ENCODE measurements at regions not wholly inside any gene's neighbourhood (a gene's known extent, or its start where the extent isn't known, plus 50 kb on each side); places are given as distances from the start of the nearest gene placed in this dataset.

DNA sequence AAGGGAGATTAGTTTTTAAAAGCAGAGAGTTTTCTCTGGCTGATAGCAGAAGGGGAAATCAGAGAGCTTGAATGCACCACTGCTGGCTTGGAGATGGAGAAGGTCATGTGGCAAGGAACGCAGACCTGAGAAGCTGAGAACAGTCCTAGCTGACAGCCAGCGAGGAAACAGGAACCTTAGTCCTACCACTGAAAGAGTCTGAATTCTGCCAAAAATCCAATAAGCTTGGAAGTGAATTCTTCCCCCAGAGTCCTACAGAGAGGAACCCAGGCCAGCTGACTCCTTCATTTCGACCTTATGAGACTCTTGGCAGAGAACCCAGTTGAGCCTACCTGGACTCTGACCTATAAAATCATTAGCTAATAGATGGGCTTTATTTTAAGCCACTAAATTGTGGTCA lies 371.9 kb upstream of the TNP1 start:
- DNase-seq: no peak

DNA sequence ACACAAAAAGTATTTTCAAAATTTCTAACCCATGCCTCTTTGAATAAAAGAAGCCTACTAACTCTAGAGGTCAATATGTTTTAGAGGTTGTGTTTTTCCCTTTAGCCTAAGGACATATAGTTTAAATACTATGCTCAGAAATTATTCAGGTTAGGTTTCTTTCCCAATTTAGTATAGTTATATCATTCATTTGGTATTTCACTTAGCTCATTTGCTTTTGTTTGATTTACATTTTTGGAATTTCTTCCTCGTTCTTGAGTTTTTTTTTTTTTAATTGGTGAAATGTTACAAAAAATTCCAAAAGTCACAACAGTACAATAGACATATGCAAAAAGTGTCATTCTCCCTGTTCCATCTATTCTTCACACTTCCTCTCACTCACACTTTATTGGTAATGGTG lies 371.3 kb upstream of the TNP1 start:
- no peak for DNase-seq

DNA sequence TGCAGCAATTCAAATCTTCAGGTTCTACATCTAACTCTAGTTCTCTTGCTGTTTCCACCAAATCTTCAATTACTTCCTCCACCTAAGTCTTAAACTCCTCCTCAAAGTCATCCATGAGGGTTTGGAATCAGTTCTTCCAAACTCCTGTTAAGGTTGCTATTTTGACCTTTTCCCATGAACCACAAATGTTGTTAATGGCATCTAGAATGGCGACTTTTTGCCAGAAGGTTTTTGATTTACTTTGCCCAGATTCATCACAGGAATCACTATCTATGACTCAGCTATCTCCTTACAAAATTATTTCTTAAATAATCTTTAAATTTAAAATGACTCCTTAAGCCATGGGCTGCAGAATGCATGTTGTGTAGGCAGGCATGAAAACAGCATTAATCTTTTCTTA lies 368.9 kb upstream of the TNP1 start:
- DNase-seq: no peak

DNA sequence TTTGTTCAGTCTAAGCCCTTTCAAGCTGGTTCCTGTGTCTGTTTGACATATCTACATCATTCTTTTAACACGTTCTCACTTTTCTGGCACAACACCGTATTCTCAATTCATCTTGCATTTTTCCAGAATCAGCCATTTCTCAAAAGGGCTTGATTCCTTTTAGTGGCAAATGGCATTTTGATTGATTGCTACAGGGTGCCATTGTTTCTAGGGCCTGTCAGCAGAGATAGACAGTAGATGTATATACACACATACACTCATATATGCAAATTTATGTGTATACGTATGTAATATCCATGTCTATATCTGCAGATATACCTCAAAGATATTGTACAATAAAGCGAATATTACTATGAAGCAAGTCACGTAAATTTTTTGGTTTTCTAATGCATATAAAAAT lies 367.9 kb upstream of the TNP1 start:
- no peak for DNase-seq

DNA sequence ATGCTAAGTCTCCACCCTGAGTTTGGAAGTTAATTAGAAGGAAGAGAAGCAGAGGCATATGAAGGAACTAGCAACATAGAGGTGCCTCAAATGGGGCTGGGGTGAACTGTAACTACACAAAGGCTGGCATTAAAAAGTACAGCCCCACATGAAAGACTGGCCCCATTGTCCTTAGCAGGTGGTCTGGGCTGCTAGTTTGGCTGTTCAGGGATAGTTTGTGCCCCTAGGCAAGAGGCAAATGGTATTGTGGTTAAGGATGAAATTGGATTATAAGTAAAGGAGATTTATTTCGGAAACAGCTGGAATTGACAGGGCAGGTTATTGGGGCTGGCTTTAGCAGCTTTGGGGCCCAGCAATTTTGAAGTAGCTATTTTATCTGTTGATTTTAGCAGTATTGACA lies 365.7 kb upstream of the TNP1 start:
- DNase-seq: no peak

DNA sequence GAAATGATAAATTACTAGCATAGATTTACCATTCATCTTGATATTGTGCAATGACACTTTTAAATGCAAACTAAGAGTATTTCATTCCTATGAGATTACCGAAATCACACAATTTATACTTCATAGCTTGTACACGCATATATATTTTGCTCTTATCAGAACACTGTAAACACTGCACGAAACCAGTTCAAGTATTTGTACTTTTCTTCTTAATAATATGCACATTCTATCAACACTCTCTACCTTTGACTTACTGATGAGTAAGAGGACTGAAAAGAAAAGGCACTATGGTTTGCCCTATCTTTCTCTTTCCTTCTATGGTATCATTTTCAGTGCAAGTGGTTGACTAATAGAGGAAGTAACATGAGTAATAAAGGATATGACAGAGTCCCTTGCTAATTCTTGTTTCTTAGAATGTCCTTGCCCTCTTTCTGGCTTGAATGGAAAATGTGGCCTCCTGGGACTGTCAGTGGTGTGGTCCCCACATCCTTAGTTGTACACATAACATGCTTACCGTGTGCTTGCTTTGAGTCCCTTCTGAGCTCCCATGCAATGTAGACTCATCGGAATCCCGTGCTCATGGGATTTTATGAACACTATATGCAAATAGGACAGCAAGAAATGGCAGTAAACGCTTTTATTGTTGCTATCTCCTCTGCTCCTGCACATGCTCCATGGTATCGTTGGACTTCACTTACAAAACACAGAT lies 363.5 kb upstream of the TNP1 start:
- no peak for DNase-seq

DNA sequence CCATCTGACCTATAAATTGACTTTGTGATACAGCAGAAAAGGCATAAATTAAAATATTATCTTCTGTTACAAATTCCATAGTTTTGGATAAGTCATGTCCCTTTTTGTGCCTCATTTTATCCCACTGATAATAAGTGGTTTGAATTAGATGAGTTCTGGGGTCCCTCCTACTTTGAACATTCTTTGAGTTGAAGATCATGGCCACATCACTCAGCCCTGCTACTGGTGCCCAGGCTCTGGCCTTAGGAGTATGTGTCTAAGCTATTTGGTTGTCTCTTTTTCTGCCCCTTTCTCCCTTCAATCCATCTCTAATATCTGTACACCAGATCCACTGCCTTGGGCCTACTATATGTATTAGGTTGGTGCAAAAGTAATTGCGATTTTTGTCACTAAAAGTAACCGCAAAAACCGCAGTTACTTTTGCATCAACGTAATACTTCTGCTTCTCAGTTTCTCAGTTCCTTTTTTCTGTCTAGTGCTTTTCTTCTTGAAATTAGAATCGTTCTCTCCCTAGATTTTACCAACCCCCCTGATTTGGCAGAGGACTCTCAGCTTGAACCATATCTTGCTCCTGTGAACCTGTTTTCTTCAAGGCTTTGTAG lies 362.5 kb upstream of the TNP1 start:
- DNase-seq: no peak

DNA sequence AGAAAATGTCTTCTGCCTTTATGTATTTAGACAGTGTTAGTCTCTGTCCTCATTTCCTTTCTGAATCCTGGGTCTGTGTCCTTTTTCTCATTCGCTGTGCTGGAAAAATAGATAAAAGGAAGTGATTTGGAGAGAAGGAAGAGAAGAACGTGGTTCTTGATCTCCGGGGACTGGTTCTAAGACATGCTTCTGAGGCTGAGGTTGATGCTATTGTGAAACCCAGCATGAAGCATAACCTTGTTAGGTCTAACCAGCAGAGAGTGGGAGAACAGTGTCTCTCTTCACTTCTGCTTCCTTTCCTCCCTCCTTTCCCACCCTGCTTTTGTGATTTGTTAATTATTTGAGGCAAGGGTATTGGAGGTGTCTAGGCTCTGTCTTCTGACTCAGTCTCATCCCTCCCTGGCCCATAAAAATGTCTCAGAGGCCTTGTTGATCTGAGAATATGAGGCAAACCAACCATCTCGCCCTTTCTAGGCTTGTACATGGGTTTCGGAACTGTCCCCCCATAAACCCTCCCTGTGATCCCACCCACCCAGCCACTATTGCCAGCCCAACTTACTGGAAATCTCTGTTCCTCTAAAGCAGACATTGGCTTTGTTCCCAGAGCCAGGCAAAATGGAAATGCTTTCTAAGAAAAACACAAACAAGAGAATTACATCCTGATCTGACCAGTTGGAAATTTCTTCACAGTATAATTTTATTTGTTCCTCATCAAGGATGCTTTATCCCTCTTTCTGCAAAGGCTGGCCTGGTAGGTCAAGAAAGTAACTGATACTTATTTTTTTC lies 360.6 kb upstream of the TNP1 start:
- no peak for DNase-seq

DNA sequence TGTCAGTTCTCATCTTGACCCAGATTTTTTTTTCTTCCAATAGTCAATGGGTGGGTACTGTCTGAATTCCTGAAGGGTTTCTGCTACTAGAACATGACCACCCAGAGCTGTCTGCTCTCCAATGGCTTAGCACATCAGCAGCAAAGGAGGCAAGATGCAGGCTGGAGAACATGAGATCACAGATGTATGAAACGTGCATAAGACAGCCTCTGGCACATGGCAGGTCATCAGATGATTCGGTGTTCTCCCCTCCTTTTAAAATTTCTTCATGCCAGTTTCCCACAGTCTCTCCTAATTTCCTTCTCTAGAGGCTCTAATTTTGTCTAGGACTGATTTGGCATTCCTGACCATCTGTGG lies 359.3 kb upstream of the TNP1 start:
- no peak for DNase-seq

DNA sequence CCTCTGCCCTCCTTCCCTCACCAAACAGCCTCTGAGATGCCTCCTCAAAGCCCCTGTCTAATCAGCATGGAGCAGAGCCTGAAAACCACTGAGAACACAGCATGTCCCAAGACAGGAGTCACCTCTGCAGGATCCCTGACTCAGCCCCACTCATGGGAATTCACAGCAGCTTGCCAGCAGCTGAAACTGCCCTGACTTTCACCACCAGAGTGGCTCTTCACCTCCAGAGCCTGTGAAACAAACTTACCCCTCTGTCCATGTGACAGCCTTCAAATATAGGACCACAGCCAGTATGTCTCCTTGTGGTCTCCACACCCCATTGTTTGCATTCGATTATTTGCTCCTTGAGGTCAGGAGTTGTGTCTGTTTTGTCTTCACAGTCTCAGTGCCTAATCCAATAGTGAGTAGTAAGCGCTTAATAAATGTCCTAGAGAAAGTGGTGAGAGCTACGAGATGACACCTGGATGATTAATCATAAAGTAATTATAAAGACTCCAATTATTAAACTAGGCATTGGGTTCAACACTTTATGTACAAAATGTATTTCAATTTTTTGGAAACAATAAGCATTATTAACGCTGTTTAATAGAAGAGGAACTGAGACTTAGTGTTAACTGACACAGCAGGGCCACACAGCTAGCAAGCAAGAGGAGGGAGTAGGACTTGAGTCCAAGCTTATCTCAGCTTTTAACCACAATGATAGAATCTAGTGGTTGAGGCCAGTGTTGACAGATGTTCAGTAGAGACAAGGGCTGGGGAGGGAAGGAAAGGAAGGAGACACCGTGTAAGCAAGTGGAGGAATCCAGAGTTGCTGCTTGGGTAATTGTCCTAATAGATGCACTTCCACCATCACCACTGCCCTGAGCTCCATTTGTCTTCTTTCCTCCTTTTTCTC lies 358.7 kb upstream of the TNP1 start:
- DNase-seq: no peak

DNA sequence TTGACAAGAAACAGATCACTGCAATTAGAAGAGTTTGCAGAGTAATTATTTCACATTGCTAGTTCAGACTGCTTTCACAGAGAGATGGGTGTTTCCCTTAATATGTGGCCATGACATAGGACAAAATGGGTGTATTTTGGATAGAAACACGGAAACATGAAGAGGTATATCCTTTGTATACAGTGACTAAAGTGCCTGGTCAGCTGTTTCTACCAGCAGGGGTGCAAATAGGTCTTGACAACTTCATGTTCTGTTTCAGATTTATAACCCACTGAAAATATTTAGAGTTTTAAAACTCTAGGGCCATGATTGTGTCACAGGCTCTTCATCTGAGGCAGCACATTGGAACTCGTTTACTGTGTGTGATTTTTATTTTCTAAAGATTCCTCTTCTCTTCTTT lies 357.1 kb upstream of the TNP1 start:
- no peak for DNase-seq

DNA sequence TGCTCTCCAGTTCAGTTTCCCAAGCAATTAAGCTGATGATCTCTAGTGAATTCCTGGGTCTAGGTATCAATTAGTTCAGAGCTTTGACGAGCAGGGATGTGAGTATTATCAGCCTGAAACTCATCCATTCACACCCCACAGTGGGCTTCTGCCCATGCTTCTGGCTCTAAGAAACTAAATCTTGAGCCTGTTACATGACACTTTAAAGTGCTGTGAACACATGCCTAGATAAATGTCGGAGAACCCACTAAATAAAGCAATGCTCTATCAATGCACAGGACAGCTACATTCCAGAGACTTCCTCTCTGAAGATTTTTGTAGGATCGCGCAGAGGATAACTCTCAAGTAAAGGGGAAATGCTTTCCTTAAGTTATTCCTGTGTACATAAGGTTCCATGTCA lies 356.5 kb upstream of the TNP1 start:
- DNase-seq: no peak

DNA sequence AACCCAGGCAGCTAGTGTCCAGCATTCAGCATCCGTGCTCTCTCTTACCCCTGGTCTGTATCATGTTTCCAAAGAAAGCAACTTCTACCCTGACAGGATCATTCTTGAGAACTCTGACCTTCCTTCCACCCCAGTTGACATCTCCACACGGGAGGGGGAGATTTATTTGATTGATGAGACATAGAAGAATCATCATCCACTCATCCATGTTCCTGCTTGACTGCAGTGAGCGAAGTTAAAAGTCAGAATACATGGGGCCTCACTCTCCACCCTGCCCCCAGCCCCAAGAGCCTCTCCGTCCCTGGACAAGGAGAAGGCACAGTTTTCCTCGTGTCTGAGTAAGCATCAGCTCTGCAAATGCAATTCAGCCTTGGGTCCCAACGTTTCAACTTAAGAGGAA lies 356.0 kb upstream of the TNP1 start:
- DNase-seq: no peak

DNA sequence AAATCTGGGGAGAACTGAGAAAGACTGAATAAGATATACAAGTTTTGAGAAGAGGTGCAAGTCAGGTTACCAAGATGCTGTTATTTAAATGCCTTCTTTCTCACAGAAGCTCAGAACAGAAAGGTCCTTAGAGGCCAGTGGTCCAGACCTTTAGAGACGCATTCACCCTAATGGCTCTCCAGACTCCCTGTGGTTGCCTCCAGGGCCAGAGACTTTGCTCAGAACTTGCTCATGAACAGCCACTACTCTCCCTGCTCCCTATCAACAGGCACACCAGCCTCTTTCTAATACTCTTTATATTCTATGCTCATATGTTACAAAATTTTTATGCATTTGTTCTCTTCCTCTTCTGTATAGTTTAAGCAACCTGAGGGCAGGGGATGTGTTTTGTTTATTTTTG lies 349.0 kb upstream of the TNP1 start:
- DNase-seq: no peak

DNA sequence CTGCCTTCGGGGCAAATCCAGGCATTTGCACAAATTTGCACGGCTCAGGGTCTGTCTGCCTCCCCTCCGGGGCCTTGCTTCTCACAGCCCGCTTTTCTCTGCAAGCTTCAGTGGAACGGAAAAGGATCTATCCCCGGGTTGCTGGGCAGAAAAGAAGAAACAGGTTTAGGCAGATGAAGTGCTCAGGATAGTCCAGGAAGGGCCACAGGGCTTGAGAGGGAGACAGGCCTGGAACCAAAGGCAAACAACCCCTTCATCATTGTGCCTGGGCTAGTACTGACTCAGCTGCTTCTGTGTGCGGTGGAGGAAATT lies 347.8 kb upstream of the TNP1 start:
- no peak for DNase-seq

DNA sequence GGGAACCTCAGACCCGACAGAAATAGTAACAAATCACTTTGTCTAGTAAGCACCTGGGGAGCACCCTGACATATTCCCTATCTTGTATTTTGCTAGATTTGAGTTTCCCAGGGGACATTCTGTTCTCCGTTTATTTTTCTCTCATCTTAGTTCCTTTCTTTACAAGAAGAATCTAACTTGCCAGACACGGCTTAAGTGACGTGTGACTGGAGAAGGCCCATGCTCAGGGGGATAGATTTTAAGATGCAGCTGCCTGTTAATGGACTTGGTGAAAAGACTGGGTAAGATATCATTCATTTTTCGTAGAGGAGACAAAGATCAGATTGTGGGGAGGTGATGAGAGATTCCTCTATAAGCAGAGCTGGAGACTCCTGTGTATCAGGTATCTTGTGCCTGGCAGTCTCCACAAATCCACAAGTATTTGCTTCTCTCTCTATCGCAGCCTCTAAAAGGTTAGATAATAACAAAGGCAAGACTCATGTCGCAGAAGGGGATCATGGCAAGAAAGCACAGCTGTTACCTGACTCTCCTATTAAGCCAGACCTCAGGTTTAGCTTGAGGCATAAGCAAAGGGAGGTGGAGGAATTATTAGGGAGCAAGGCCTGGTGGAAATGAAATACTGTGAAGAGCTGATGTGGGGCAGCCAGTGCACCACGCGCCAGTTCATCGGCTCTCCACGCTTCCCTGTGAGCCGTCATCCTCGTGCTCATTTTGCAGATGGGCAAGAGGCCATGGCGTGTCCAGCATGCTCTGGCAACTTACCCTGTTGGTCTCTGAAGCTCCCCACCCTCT lies 347.2 kb upstream of the TNP1 start:
- DNase-seq: no peak

DNA sequence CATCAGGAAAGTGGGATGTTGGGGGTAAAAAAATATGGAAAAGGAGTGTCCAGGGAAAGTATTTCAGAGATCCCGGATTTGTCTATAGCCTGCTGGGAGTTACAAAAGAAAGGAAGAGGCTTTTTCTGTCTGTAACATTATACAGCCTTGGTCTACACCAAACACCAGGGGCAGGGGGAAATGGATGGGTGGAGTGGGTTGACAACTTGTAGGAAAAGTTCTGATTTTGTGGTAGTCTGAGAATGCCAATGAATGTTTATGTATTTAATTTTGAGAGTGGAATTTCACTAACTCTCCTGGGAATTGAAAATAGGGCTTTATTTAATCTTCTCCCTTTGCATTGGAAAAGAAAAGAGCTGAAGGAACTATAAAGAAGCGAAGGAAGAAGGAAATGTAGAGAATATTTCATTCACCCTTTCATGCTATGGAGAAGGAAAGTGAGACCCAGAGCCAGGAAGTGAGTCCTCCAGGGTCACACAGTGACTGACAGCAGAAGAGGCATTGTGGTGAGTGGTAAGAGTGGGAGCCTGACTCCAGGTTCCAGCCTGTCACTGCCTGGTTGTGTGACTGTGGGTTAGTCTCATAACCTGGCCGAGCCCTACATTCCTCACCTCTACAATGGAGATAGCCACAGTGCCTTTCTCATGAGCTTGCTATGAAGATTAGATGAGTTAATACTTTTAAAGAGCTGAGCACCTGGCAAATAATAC lies 346.3 kb upstream of the TNP1 start:
- no peak for DNase-seq

DNA sequence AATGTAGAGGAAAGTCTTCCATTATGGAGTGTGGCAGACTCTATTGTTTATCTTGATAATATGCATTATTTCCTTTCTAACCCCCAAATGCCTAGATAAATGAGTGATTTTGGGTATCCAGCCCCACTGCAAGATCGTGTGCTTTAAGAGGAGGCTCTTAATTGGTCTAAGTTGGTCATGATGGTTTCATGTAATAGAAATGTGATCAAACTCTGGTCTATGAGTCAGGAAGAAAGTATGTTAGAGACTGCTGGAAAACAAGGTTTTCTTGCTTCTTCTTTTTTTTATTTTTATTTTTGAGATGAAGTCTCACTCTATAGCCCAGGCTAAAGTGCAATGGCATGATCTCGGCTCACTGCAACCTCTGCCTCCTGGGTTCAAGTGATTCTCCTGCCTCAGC lies 344.5 kb upstream of the TNP1 start:
- DNase-seq: no peak

DNA sequence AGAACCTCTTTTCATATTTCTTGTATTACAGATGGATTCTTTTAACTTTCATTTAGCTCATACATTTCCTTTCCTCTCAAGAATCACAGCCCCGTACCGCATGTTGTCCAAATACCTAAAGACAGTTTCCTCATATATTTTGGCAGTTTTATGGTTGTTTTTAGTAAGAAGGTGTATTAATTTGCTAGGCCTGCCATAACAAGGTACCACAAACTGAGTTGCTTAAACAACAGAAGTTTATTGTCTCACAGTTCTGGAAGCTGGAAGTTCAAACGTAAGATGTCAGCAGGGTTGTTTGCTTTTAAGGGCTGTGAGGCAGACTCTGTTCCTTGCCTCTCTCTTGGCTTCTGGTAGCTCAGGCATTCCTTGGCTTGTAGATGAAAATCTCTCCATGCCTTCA lies 343.2 kb upstream of the TNP1 start:
- no peak for DNase-seq

DNA sequence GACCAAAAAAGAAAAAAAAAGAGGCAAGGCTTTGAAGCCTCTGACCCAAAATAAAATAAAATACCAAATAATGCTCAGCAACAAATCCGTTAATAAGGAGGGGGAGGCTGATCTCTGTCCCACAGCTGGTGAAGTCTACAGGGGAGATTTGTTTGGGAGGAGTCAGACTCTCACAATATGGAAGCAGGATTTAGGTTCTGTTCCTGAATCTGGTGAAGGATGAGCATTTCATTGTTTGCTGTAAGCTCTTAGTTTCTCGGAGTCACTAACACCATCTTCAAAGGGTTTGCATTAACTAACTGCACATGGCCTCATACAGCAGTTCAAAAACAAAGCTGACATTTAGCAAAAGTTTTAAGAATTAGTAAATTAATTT lies 339.4 kb upstream of the TNP1 start:
- DNase-seq: no peak

All from renal pelvis (tissue), 1 donor.